GM19324 (cell line): ENCODE measurements at regions not wholly inside any gene's neighbourhood (a gene's known extent, or its start where the extent isn't known, plus 50 kb on each side); places are given as distances from the start of the nearest gene placed in this dataset.
"Not testable (repeated sequence)": the region's sequence is repeated elsewhere in the genome, so short reads cannot be mapped to it uniquely, and the experiment has no call there.

Source experiments
- ATAC-seq: cut with Tn5 transposase; IDR thresholded peaks from one replicate; pipeline ENCODE4 v1.9.1; 2021; ENCODE audit warnings: mild to moderate bottlenecking, moderate library complexity; ENCODE audit not compliant: unreplicated experiment, low FRiP score

- no peak for ATAC-seq
Measured at GRCh38 chr4:155592179-155592937, 74.3 kb upstream of the GUCY1A1 start.

- no peak for ATAC-seq
Measured at GRCh38 chr4:155591738-155592143, 74.9 kb upstream of the GUCY1A1 start.

GRCh38 chr4:155590796-155591585 is 75.7 kb upstream of the GUCY1A1 start:
- ATAC-seq = no peak

GRCh38 chr4:155588437-155588836 is 78.2 kb upstream of the GUCY1A1 start:
- ATAC-seq = no peak

GRCh38 chr4:155587766-155588165 is 78.9 kb upstream of the GUCY1A1 start:
- ATAC-seq = no peak

- ATAC-seq = no peak
Measured at GRCh38 chr4:155582971-155583437, 83.6 kb upstream of the GUCY1A1 start.

- ATAC-seq = no peak
Measured at GRCh38 chr4:155582041-155582440, 84.6 kb upstream of the GUCY1A1 start.

- no peak for ATAC-seq
Measured at GRCh38 chr4:155578726-155579370, 87.8 kb upstream of the GUCY1A1 start.

- ATAC-seq = no peak
Measured at GRCh38 chr4:155578219-155578618, 88.4 kb upstream of the GUCY1A1 start.

- not testable (repeated sequence) for ATAC-seq
Measured at GRCh38 chr4:155574329-155574728, 92.3 kb upstream of the GUCY1A1 start.

GRCh38 chr4:155573126-155573525 is 93.5 kb upstream of the GUCY1A1 start:
- ATAC-seq = no peak

- no peak for ATAC-seq
Measured at GRCh38 chr4:155572106-155572703, 94.4 kb upstream of the GUCY1A1 start.

GRCh38 chr4:155571184-155571944 is 95.3 kb upstream of the GUCY1A1 start:
- ATAC-seq = no peak

GRCh38 chr4:155570661-155571060 is 96.0 kb upstream of the GUCY1A1 start:
- no peak for ATAC-seq

GRCh38 chr4:155569960-155570515 is 96.6 kb upstream of the GUCY1A1 start:
- no peak for ATAC-seq

GRCh38 chr4:155569471-155569870 is 97.2 kb upstream of the GUCY1A1 start:
- no peak for ATAC-seq

- no peak for ATAC-seq
Measured at GRCh38 chr4:155568641-155569220, 97.9 kb upstream of the GUCY1A1 start.

- ATAC-seq = no peak
Measured at GRCh38 chr4:155566354-155566753, 100.3 kb upstream of the GUCY1A1 start.

- ATAC-seq = no peak
Measured at GRCh38 chr4:155565776-155566175, 100.9 kb upstream of the GUCY1A1 start.
